ENCODE measurements at regions not wholly inside any gene's neighbourhood (a gene's known extent, or its start where the extent isn't known, plus 50 kb on each side); places are given as distances from the start of the nearest gene placed in this dataset.

GRCh38 chr6:44682987-44683779 lies 295.7 kb downstream of the CDC5L start (continued):
- TF ChIP-seq STAT6 (CRISPR knock-in tag; conservative IDR thresholded peaks at IDR 0.05; ENCODE audit: low read depth) (no peak), MLX (CRISPR knock-in tag; IDR thresholded peaks at IDR 0.05) (no peak), TP53 (CRISPR knock-in tag; IDR thresholded peaks at IDR 0.05) (no peak), MAX (CRISPR knock-in tag; IDR thresholded peaks at IDR 0.05) (no peak), AR (CRISPR knock-in tag; IDR thresholded peaks at IDR 0.05) (no peak), ZNF232 (CRISPR knock-in tag; IDR thresholded peaks at IDR 0.05) (no peak), IRF2 (CRISPR knock-in tag; IDR thresholded peaks at IDR 0.05; ENCODE audit: borderline replicate concordance, low read depth) (no peak), ZNF281 (CRISPR knock-in tag; IDR thresholded peaks at IDR 0.05) (no peak), E2F1 (CRISPR knock-in tag; IDR thresholded peaks at IDR 0.05) (no peak), ELF4 (CRISPR knock-in tag; IDR thresholded peaks at IDR 0.05; ENCODE audit: low read depth) (no peak), ATF1 (CRISPR knock-in tag; IDR thresholded peaks at IDR 0.05) (no peak)

GRCh38 chr6:44685213-44685612 lies 297.7 kb downstream of the CDC5L start:
- ChIA-PET CTCF (interaction anchor here (0.7 kb wide), 1 partner anchor 17 kb away, joined by 3 read pairs; no protein-coding TSS in a partner anchor), POLR2A (no interaction called here)
- H3K4me3 Mint-ChIP-seq: no peak overlapping the region
- H3K27ac Mint-ChIP-seq: 0 out of 2 replicates have a peak overlapping the region, but pooled peaks have one; percentile 17
- no peak for DNase-seq (ENCODE audit: low spot score)
- no peaks in the 10 kb centered on the region for H3K4me1 Mint-ChIP-seq
- H3K27me3 Mint-ChIP-seq (ENCODE audit: low read depth): peaks cover 6% of the 10 kb centered on the region; the same call in 1 of the 2 replicates
- no peak for ATAC-seq
- peaks cover 20% of the 10 kb centered on the region for H3K36me3 Mint-ChIP-seq
- peaks cover 36% of the 10 kb centered on the region for H3K9me3 Mint-ChIP-seq
- TF ChIP-seq MYBL2 (CRISPR knock-in tag; IDR thresholded peaks at IDR 0.05): no peak
- TF ChIP-seq ZNF532 (CRISPR knock-in tag; IDR thresholded peaks at IDR 0.05; ENCODE audit: borderline replicate concordance): no peak
- TF ChIP-seq SP1 (CRISPR knock-in tag; conservative IDR thresholded peaks at IDR 0.05): no peak
- TF ChIP-seq ESRRA (CRISPR knock-in tag; IDR thresholded peaks at IDR 0.05; ENCODE audit: borderline replicate concordance): no peak
- no peak for TF ChIP-seq RORB (CRISPR knock-in tag; IDR thresholded peaks at IDR 0.05)
- no peak for TF ChIP-seq CBFB (CRISPR knock-in tag; IDR thresholded peaks at IDR 0.05; ENCODE audit: low read depth)
- TF ChIP-seq MAX (CRISPR knock-in tag; IDR thresholded peaks at IDR 0.05): no peak
- no peak for TF ChIP-seq JAZF1 (CRISPR knock-in tag; IDR thresholded peaks at IDR 0.05)
- no peak for TF ChIP-seq NR2C2 (CRISPR knock-in tag; IDR thresholded peaks at IDR 0.05)
- TF ChIP-seq HMGA2 (CRISPR knock-in tag; IDR thresholded peaks at IDR 0.05): no peak
- TF ChIP-seq SMAD3 (CRISPR knock-in tag; IDR thresholded peaks at IDR 0.05; ENCODE audit: borderline replicate concordance): no peak
